ENCODE measurements at regions not wholly inside any gene's neighbourhood (a gene's known extent, or its start where the extent isn't known, plus 50 kb on each side); places are given as distances from the start of the nearest gene placed in this dataset.

DNA sequence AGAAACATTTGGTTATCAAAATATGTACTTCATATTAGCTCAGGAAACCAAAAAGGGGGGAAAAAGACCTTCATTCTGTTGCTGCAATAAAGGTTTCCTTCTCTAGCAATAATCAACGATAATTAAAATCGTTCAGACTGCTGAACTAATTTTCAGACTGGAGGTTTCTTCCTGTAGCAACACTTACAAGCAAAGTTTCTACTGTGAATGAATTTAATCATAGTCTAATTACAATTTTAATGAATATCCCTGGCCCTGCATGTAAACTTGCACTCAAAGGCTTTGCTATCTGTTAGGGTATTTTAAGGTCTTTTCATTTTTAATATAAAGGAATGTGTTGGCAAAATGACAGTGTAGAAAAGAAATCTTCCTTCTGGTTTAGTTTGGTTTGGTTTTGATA is 265.2 kb downstream of the QDPR start:
- no peak for TF ChIP-seq NFIC (IDR thresholded peaks at IDR 0.05)
- no peak for TF ChIP-seq YY1 (IDR thresholded peaks at IDR 0.05; ENCODE audit: low read depth)
- no peak for TF ChIP-seq CREB1 (IDR thresholded peaks at IDR 0.05; ENCODE audit: low read depth)
- TF ChIP-seq CEBPB (IDR thresholded peaks at IDR 0.05), result no peak
- TF ChIP-seq EGR1 (IDR thresholded peaks at IDR 0.05), result no peak
- no peak for TF ChIP-seq TCF12 (IDR thresholded peaks at IDR 0.05; ENCODE audit: low read depth)
- no peak for TF ChIP-seq REST (IDR thresholded peaks at IDR 0.05; ENCODE audit: low read depth)
- TF ChIP-seq EP300 (IDR thresholded peaks at IDR 0.05; ENCODE audit: borderline replicate concordance), result no peak
- TF ChIP-seq USF1 (IDR thresholded peaks at IDR 0.05), result no peak
- TF ChIP-seq, protein P1, sequence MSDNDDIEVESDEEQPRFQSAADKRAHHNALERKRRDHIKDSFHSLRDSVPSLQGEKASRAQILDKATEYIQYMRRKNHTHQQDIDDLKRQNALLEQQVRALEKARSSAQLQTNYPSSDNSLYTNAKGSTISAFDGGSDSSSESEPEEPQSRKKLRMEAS (IDR thresholded peaks at IDR 0.05), result no peak
- TF ChIP-seq RAD21 (IDR thresholded peaks at IDR 0.05; ENCODE audit: low read depth), result no peak
- TF ChIP-seq FOXM1 (IDR thresholded peaks at IDR 0.05; ENCODE audit: borderline replicate concordance, low read depth), result no peak
- TF ChIP-seq TAF1 (IDR thresholded peaks at IDR 0.05; ENCODE audit: low read depth), result no peak
- TF ChIP-seq ZBTB7A (IDR thresholded peaks at IDR 0.05; ENCODE audit: low read depth), result no peak

Data from Ishikawa (cell line).